ENCODE measurements at regions not wholly inside any gene's neighbourhood (a gene's known extent, or its start where the extent isn't known, plus 50 kb on each side); places are given as distances from the start of the nearest gene placed in this dataset.

GRCh38 chr11:26093206-26093605, 238.7 kb upstream of the ANO3 start:
- DNase-seq (ENCODE audit: low spot score) = no peak

GRCh38 chr11:26095340-26095739, 236.6 kb upstream of the ANO3 start:
- DNase-seq (ENCODE audit: low spot score) = no peak

GRCh38 chr11:26096451-26096850, 235.5 kb upstream of the ANO3 start:
- no peak for DNase-seq (ENCODE audit: low spot score)

- DNase-seq (ENCODE audit: low spot score) = no peak
Observed at GRCh38 chr11:26102325-26102724, 229.6 kb upstream of the ANO3 start.

GRCh38 chr11:26105762-26106423, 226.0 kb upstream of the ANO3 start:
- no peak for DNase-seq (ENCODE audit: low spot score)

GRCh38 chr11:26106726-26107125, 225.2 kb upstream of the ANO3 start:
- DNase-seq (ENCODE audit: low spot score) = no peak

GRCh38 chr11:26109658-26110368, 222.1 kb upstream of the ANO3 start:
- no peak for DNase-seq (ENCODE audit: low spot score)

- DNase-seq (ENCODE audit: low spot score) = no peak
Observed at GRCh38 chr11:26112264-26112663, 219.7 kb upstream of the ANO3 start.

- no peak for DNase-seq (ENCODE audit: low spot score)
Observed at GRCh38 chr11:26121466-26121865, 210.5 kb upstream of the ANO3 start.

- no peak for DNase-seq (ENCODE audit: low spot score)
Observed at GRCh38 chr11:26126741-26127140, 205.2 kb upstream of the ANO3 start.

- DNase-seq (ENCODE audit: low spot score) = no peak
Observed at GRCh38 chr11:26127336-26127735, 204.6 kb upstream of the ANO3 start.

- DNase-seq (ENCODE audit: low spot score) = no peak
Observed at GRCh38 chr11:26131406-26131805, 200.5 kb upstream of the ANO3 start.

GRCh38 chr11:26134053-26134452, 197.9 kb upstream of the ANO3 start:
- no peak for DNase-seq (ENCODE audit: low spot score)

- DNase-seq (ENCODE audit: low spot score) = peak; percentile 36
Observed at GRCh38 chr11:26134481-26135355, 197.2 kb upstream of the ANO3 start.

GRCh38 chr11:26137651-26138050, 194.3 kb upstream of the ANO3 start:
- no peak for DNase-seq (ENCODE audit: low spot score)

- DNase-seq (ENCODE audit: low spot score) = no peak
Observed at GRCh38 chr11:26142891-26143290, 189.0 kb upstream of the ANO3 start.

GRCh38 chr11:26143566-26144290, 188.2 kb upstream of the ANO3 start:
- DNase-seq (ENCODE audit: low spot score) = no peak

- DNase-seq (ENCODE audit: low spot score) = no peak
Observed at GRCh38 chr11:26144291-26144690, 187.6 kb upstream of the ANO3 start.

GRCh38 chr11:26144911-26145310, 187.0 kb upstream of the ANO3 start:
- no peak for DNase-seq (ENCODE audit: low spot score)

GRCh38 chr11:26149585-26149984, 182.3 kb upstream of the ANO3 start:
- DNase-seq (ENCODE audit: low spot score) = no peak

- DNase-seq (ENCODE audit: low spot score) = no peak
Observed at GRCh38 chr11:26150031-26150430, 181.9 kb upstream of the ANO3 start.

- no peak for DNase-seq (ENCODE audit: low spot score)
Observed at GRCh38 chr11:26158251-26158650, 173.7 kb upstream of the ANO3 start.

Data from D341Med (cell line).